Prostate gland (tissue), 2 donors: ENCODE measurements at regions not wholly inside any gene's neighbourhood (a gene's known extent, or its start where the extent isn't known, plus 50 kb on each side); places are given as distances from the start of the nearest gene placed in this dataset.
A peak's percentile ranks its signal among the peaks of the same experiment; 100 is the strongest.

Source experiments
- DNase-seq: peaks from one replicate; pipeline ENCODE4 v3.0.0-alpha.2; 2019; ENCODE audit warnings: low spot score
- H3K27ac ChIP-seq, 2 donors: fragments of 200-600 bp; sonication (generic); 2 replicates each; pipeline ENCODE4 v1.5.1; 2017 to 2019
- H3K27me3 ChIP-seq: fragments of 200-600 bp; sonication (generic); replicated peaks from 2 replicates; pipeline ENCODE4 v1.5.1; 2019; ENCODE audit not compliant: insufficient read depth
- H3K36me3 ChIP-seq, 2 donors: fragments of 200-600 bp; sonication (generic); 1 replicate in 1 of 2; 2 replicates in 1 of 2; pipeline versions ENCODE4 v1.5.1 to v1.8.1; 2017 to 2019
- H3K4me1 ChIP-seq: fragments of 200-600 bp; sonication (generic); replicated peaks from 2 replicates; pipeline ENCODE4 v1.5.1; 2019
- H3K4me3 ChIP-seq, 2 donors: fragments of 200-600 bp; sonication (generic); 2 replicates each; pipeline ENCODE4 v1.5.1; 2017 to 2019
- H3K9me3 ChIP-seq: fragments of 200-600 bp; sonication (generic); 2 replicates; pipeline ENCODE4 v1.5.1; 2017
- POLR2A ChIP-seq: fragments of 450-650 bp; IDR thresholded peaks from one replicate; pipeline ENCODE4 v1.6.1; 2016; ENCODE audit warnings: antibody characterized with exemption, mild to moderate bottlenecking
- POLR2AphosphoS5 ChIP-seq: sonication (generic); formaldehyde crosslinking; IDR thresholded peaks from one replicate; pipeline ENCODE4 v1.6.1; 2017; ENCODE audit warnings: antibody characterized with exemption
- WGBS: methylation state at CpG from one replicate; pipeline ENCODE4 v1.1.5; 2018; 5-methylcytosine and 5-hydroxymethylcytosine counted together
- intact Hi-C: fragments of 100-400 bp; cut with DNase I; formaldehyde crosslinking; loops from one replicate; pipeline ENCODE4 v1.14.2; 2022
- TF ChIP-seq, protein P1 (sequence below), 4 experiments: fragments of 200-600 bp in 2 of 4; fragments of 450-650 bp in 2 of 4; sonication (generic) in 2 of 4; IDR thresholded peaks; 1 replicate in 3 of 4; 2 replicates in 1 of 4; pipeline ENCODE4 v1.5.1; 2016 to 2019; ENCODE audit warnings: antibody characterized with exemption in 4 of 4, mild to moderate bottlenecking in 2 of 4, moderate library complexity in 2 of 4

DNA sequence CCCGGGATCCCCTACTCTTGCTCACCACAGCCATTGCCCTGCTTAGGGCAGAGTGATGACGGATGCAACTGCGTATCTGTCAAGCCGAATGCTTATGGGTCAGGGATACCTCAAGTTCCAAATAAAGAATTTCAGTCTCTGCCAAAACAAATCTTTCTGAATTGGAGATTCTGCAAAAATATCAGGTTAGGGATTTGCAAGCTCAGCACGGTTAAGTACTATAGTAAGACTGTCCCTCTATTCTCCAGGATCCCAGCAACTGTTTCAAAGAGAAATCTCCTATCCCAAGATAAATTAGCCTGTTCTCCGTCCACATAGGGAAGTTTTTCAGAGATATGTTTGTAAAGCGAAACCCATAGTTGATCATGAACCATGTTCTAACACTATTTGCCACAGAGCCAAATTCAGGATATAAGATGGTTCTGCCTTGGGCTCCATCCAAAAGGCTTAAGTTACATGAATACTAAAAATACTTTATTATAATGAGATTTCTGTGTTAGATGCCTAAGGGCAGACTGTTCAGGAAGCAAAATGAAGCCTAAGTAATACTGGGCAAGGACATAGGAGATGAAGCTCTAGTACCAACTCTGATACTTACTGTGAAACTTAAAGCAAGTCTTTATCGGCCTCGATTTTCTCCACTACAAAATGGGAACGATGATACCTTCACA, 100.1 kb upstream of the LPP start:
- 69% methylated on average over 10 of the region's 10 CpGs for WGBS
- Histone ChIP-seq H3K27ac (peak overlapping the region in 1 of 2 donors; percentile 75), H3K4me1 (peaks cover 9% of the 10 kb centered on the region), H3K4me3 (no peak overlapping the region), H3K27me3 (no peaks in the 10 kb centered on the region), H3K36me3 (no peaks in the 10 kb centered on the region), H3K9me3 (no peaks in the 10 kb centered on the region)
- DNase-seq = no peak
- intact Hi-C loops = loop anchor here (5.0 kb wide), 5 partner anchors 123 to 893 kb away; no protein-coding TSS in a partner anchor
- TF ChIP-seq POLR2A (no peak), POLR2AphosphoS5 (no peak)
- TF ChIP-seq, protein P1, sequence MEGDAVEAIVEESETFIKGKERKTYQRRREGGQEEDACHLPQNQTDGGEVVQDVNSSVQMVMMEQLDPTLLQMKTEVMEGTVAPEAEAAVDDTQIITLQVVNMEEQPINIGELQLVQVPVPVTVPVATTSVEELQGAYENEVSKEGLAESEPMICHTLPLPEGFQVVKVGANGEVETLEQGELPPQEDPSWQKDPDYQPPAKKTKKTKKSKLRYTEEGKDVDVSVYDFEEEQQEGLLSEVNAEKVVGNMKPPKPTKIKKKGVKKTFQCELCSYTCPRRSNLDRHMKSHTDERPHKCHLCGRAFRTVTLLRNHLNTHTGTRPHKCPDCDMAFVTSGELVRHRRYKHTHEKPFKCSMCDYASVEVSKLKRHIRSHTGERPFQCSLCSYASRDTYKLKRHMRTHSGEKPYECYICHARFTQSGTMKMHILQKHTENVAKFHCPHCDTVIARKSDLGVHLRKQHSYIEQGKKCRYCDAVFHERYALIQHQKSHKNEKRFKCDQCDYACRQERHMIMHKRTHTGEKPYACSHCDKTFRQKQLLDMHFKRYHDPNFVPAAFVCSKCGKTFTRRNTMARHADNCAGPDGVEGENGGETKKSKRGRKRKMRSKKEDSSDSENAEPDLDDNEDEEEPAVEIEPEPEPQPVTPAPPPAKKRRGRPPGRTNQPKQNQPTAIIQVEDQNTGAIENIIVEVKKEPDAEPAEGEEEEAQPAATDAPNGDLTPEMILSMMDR (IDR thresholded peaks at IDR 0.05) = no peak

DNA sequence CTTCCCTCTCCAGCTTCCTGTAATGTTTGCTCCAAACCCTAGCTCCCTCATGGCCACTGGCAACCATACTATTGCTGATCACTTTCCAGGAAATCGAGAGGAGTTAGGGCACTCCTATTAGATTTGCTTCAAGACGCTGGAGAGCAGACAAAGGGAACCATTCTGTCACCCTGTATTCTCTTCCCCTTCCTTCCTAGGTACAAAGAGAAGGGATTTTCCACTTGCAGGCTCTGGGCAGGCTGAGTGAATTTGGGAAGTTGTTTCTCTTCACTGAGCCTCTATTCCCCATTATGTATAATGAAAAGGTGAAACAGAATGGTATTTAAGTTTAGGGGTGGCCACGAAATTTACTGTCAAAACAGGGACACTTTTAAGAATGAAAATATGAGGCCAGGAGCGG, 99.4 kb upstream of the LPP start:
- Histone ChIP-seq H3K27ac (no peak overlapping the region), H3K9me3 (no peaks in the 10 kb centered on the region), H3K4me3 (no peak overlapping the region), H3K27me3 (no peaks in the 10 kb centered on the region), H3K4me1 (peaks cover 9% of the 10 kb centered on the region), H3K36me3 (no peaks in the 10 kb centered on the region)
- no peak for TF ChIP-seq POLR2AphosphoS5
- no peak for TF ChIP-seq POLR2A
- TF ChIP-seq, protein P1 (IDR thresholded peaks at IDR 0.05) = no peak
- DNase-seq = no peak
- WGBS = 81% methylated on average over 4 of the region's 4 CpGs
- intact Hi-C loops = loop anchor here (5.0 kb wide), 5 partner anchors 123 to 893 kb away; no protein-coding TSS in a partner anchor

DNA sequence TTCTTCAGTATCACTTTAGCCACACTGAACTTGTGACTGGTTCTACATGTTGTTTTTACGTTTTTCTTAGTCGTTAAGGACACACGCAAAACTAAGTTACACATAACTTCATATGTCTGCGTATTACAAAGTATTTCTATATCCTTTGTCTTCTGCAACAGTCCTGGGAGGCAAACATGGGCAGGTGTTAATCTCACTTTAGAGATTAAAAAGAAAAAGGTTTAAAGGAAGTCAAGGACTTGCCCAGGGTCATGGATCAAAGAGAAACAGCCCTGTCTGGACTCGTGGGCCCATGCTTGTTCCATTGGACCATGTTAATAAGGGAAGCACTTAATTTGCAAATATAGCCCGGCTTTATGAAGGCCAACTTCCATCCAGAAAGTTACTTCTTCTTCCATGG, 98.6 kb upstream of the LPP start:
- TF ChIP-seq POLR2A (no peak), POLR2AphosphoS5 (no peak)
- TF ChIP-seq, protein P1 (IDR thresholded peaks at IDR 0.05) = no peak
- no peak for DNase-seq
- Histone ChIP-seq H3K4me3 (no peak overlapping the region), H3K36me3 (no peaks in the 10 kb centered on the region), H3K27me3 (no peaks in the 10 kb centered on the region), H3K9me3 (no peaks in the 10 kb centered on the region), H3K4me1 (peaks cover 9% of the 10 kb centered on the region), H3K27ac (no peak overlapping the region)
- intact Hi-C loops = loop anchor here (5.0 kb wide), 1 partner anchor 72 kb away; no protein-coding TSS in a partner anchor
- WGBS = 89% methylated on average over 6 of the region's 6 CpGs

DNA sequence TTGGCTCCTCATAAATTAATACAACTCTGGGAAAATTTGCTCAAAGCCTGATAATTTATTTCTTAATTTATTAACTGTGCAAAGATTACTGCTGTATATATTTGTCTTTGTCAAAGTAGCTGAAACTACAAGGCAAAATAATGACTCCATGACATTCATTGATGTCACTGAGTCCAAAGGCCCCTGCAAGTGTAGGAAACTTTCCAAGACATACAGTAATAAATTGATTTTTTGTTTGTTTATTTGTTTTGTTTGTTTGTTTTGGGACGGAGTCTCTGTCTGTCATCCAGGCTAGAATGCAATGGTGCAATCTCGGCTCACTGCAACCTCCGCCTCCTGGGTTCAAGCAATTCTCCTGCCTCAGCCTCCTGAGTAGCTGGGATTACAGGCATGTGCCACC, 96.8 kb upstream of the LPP start:
- peaks cover 9% of the 10 kb centered on the region for H3K4me1 ChIP-seq
- WGBS = 74% methylated on average over 3 of the region's 3 CpGs
- H3K9me3 ChIP-seq = no peaks in the 10 kb centered on the region
- no peak overlapping the region for H3K27ac ChIP-seq
- H3K27me3 ChIP-seq = no peaks in the 10 kb centered on the region
- no peak overlapping the region for H3K4me3 ChIP-seq
- intact Hi-C loops = loop anchor here (5.0 kb wide), 1 partner anchor 70 kb away; no protein-coding TSS in a partner anchor
- TF ChIP-seq POLR2A (no peak), POLR2AphosphoS5 (no peak)
- TF ChIP-seq, protein P1 (IDR thresholded peaks at IDR 0.05) = no peak
- no peak for DNase-seq
- H3K36me3 ChIP-seq = no peaks in the 10 kb centered on the region
